Nephron (organoid): ENCODE measurements at regions not wholly inside any gene's neighbourhood (a gene's known extent, or its start where the extent isn't known, plus 50 kb on each side); places are given as distances from the start of the nearest gene placed in this dataset.

Source experiments
- H3K27ac Mint-ChIP-seq, 3 experiments: 2 replicates each; pipeline ENCODE4 v1.8.0; 2020; ENCODE audit warnings: mixed read lengths in 3 of 3, mild to moderate bottlenecking in 2 of 3, moderate library complexity in 1 of 3
- H3K27me3 Mint-ChIP-seq: 2 replicates; pipeline ENCODE4 v1.8.0; 2021; ENCODE audit warnings: low read depth, mild to moderate bottlenecking, moderate library complexity, mixed read lengths
- H3K36me3 Mint-ChIP-seq: 2 replicates; pipeline ENCODE4 v1.8.0; 2020; ENCODE audit warnings: low read depth, mixed read lengths
- H3K4me1 Mint-ChIP-seq: 2 replicates; pipeline ENCODE4 v1.8.0; 2020; ENCODE audit warnings: mixed read lengths
- H3K4me3 Mint-ChIP-seq, 3 experiments: 2 replicates each; pipeline ENCODE4 v1.8.0; 2020; ENCODE audit warnings: mild to moderate bottlenecking in 3 of 3, mixed read lengths in 3 of 3, moderate library complexity in 2 of 3
- H3K9me3 Mint-ChIP-seq: 2 replicates; pipeline ENCODE4 v1.8.0; 2020; ENCODE audit warnings: mixed read lengths
- CTCF ChIP-seq, 3 experiments: fragments of 200-600 bp; sonication (generic); IDR thresholded peaks; one replicate each; pipeline ENCODE4 v1.5.0; 2021; ENCODE audit warnings: antibody characterized with exemption in 3 of 3; ENCODE audit not compliant: unreplicated experiment in 3 of 3

GRCh38 chr2:53535234-53535840 lies 232.3 kb upstream of the CHAC2 start:
- no peak for TF ChIP-seq CTCF (IDR thresholded peaks at IDR 0.05; ENCODE audit: unreplicated experiment in 3 of 3)
- Mint-ChIP-seq H3K4me1 (peaks cover 11% of the 10 kb centered on the region), H3K4me3 (no peak overlapping the region), H3K36me3 (no peaks in the 10 kb centered on the region), H3K27ac (no peak overlapping the region), H3K27me3 (peaks cover 4% of the 10 kb centered on the region), H3K9me3 (peaks cover 17% of the 10 kb centered on the region)

GRCh38 chr2:53530126-53530525 lies 237.5 kb upstream of the CHAC2 start:
- H3K9me3 Mint-ChIP-seq: peaks cover 27% of the 10 kb centered on the region
- no peak overlapping the region for H3K4me3 Mint-ChIP-seq
- H3K36me3 Mint-ChIP-seq: peaks cover 8% of the 10 kb centered on the region
- H3K4me1 Mint-ChIP-seq: no peaks in the 10 kb centered on the region
- no peak overlapping the region for H3K27ac Mint-ChIP-seq
- no peak for TF ChIP-seq CTCF (IDR thresholded peaks at IDR 0.05; ENCODE audit: unreplicated experiment in 3 of 3)
- peaks cover 4% of the 10 kb centered on the region for H3K27me3 Mint-ChIP-seq

GRCh38 chr2:53527056-53527455 lies 240.5 kb upstream of the CHAC2 start:
- Mint-ChIP-seq H3K27ac (no peak overlapping the region), H3K36me3 (peaks cover 8% of the 10 kb centered on the region), H3K27me3 (peaks cover 3% of the 10 kb centered on the region), H3K9me3 (peaks cover 24% of the 10 kb centered on the region), H3K4me1 (no peaks in the 10 kb centered on the region), H3K4me3 (no peak overlapping the region)
- no peak for TF ChIP-seq CTCF (IDR thresholded peaks at IDR 0.05; ENCODE audit: unreplicated experiment in 3 of 3)

GRCh38 chr2:53519918-53520841 lies 247.4 kb upstream of the CHAC2 start:
- Mint-ChIP-seq H3K4me1 (peaks cover 13% of the 10 kb centered on the region), H3K9me3 (peaks cover 2% of the 10 kb centered on the region), H3K27me3 (peaks cover 8% of the 10 kb centered on the region), H3K36me3 (no peaks in the 10 kb centered on the region), H3K4me3 (no peak overlapping the region), H3K27ac (peak overlapping the region; percentile 3 to 37 (median 37))
- no peak for TF ChIP-seq CTCF (IDR thresholded peaks at IDR 0.05; ENCODE audit: unreplicated experiment in 3 of 3)

- TF ChIP-seq CTCF (IDR thresholded peaks at IDR 0.05; ENCODE audit: unreplicated experiment in 3 of 3): no peak
- no peak overlapping the region for H3K4me3 Mint-ChIP-seq
- no peaks in the 10 kb centered on the region for H3K9me3 Mint-ChIP-seq
These were observed 250.2 kb upstream of the CHAC2 start for GRCh38 chr2:53517406-53517805.

More at GRCh38 chr2:53517406-53517805, 250.2 kb upstream of the CHAC2 start:
- Mint-ChIP-seq H3K27me3 (peaks cover 8% of the 10 kb centered on the region), H3K36me3 (no peaks in the 10 kb centered on the region), H3K4me1 (peaks cover 13% of the 10 kb centered on the region), H3K27ac (no peak overlapping the region)
